ENCODE measurements at regions not wholly inside any gene's neighbourhood (a gene's known extent, or its start where the extent isn't known, plus 50 kb on each side); places are given as distances from the start of the nearest gene placed in this dataset.

DNA sequence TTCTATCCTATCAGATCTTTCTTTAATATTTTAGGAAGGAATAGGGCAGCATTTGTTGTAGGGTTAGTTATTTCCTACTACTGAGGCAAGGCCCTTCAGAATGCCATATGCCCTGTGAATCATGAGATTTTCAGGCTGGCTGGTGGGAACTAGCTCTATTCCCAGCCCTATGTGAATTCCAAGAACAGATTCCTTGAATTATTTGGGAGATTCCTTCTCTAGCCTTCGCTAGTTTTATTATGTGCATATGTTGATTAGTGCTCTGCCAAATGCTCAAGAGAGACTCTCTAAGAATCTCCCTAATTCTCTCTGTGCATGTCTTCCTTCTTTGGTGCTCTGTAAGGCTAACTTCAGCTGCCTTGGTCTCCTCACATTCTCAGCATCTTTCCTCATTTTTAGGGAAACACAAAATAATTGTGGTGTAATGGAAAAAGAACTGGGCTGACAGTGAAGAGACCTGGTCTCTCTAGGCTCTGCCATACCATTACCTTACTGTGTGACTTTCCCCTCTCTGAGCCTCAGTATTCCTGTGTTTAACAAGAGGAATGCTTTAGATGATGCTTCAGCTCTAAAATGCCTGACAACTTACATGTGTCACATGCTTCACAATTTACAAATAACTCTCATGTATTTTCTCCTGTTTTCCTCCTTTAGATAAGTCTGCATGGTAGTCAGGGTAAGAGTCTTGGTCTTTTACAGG, 79.7 kb downstream of the VMA21 start:
- ChIA-PET POLR2A (ENCODE audit: low non-redundant PET) (no interaction called here), CTCF (no interaction called here)
- no peak for TF ChIP-seq EZH2 (IDR thresholded peaks at IDR 0.05; ENCODE audit: borderline replicate concordance, low read depth, low read length, poor library complexity, severe bottlenecking)
- TF ChIP-seq, protein P1, sequence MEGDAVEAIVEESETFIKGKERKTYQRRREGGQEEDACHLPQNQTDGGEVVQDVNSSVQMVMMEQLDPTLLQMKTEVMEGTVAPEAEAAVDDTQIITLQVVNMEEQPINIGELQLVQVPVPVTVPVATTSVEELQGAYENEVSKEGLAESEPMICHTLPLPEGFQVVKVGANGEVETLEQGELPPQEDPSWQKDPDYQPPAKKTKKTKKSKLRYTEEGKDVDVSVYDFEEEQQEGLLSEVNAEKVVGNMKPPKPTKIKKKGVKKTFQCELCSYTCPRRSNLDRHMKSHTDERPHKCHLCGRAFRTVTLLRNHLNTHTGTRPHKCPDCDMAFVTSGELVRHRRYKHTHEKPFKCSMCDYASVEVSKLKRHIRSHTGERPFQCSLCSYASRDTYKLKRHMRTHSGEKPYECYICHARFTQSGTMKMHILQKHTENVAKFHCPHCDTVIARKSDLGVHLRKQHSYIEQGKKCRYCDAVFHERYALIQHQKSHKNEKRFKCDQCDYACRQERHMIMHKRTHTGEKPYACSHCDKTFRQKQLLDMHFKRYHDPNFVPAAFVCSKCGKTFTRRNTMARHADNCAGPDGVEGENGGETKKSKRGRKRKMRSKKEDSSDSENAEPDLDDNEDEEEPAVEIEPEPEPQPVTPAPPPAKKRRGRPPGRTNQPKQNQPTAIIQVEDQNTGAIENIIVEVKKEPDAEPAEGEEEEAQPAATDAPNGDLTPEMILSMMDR (conservative IDR thresholded peaks at IDR 0.05; ENCODE audit: low read depth, low read length): no peak
- H3K27me3 ChIP-seq (replicated peaks; ENCODE audit: insufficient read depth, low read depth, low read length, poor library complexity): no peaks in the 10 kb centered on the region
- no peaks in the 10 kb centered on the region for H3K36me3 ChIP-seq (ENCODE audit: insufficient read depth, low read length, poor library complexity, severe bottlenecking)
- no peak overlapping the region for H3K27ac ChIP-seq (ENCODE audit: low read depth, low read length, poor library complexity, severe bottlenecking)
- intact Hi-C loops (cut with micrococcal nuclease; ENCODE audit: unreplicated experiment): no loop called here
- H3K4me1 ChIP-seq (ENCODE audit: insufficient read depth, low read length, poor library complexity, severe bottlenecking): no peaks in the 10 kb centered on the region
- DNase-seq (ENCODE audit: low spot score): no peak
- no peak overlapping the region for H3K4me3 ChIP-seq (ENCODE audit: low read depth, low read length, poor library complexity, severe bottlenecking)
- H3K9me3 ChIP-seq (ENCODE audit: low read depth, low read length, poor library complexity, severe bottlenecking): no peaks in the 10 kb centered on the region
- BruUV-seq (replicated peaks): no TSS peak

DNA sequence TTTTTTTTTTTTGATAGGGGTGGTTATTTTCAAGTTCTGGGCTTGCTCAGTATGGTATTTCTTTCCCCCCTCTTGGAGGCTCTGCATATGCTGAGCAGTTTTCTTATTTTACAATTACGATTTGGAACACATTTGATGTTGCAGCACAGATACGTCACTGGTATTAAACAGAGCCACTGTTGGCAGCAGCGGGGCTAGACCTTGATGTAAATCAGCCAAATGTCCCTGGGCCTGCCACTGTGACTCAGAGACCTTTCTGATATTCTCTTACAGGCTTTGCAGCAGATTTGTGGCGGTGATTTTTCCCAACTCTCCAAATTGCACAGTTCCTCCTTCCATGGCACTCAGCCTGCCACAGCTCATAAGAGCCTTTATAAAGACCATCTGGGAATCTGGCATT, 81.1 kb downstream of the VMA21 start:
- Histone ChIP-seq H3K27me3 (replicated peaks; ENCODE audit: insufficient read depth, low read depth, low read length, poor library complexity) (no peaks in the 10 kb centered on the region), H3K4me3 (ENCODE audit: low read depth, low read length, poor library complexity, severe bottlenecking) (no peak overlapping the region), H3K27ac (ENCODE audit: low read depth, low read length, poor library complexity, severe bottlenecking) (no peak overlapping the region), H3K36me3 (ENCODE audit: insufficient read depth, low read length, poor library complexity, severe bottlenecking) (no peaks in the 10 kb centered on the region), H3K4me1 (ENCODE audit: insufficient read depth, low read length, poor library complexity, severe bottlenecking) (no peaks in the 10 kb centered on the region), H3K9me3 (ENCODE audit: low read depth, low read length, poor library complexity, severe bottlenecking) (no peaks in the 10 kb centered on the region)
- no TSS peak for BruUV-seq (replicated peaks)
- ChIA-PET POLR2A (ENCODE audit: low non-redundant PET) (no interaction called here), CTCF (no interaction called here)
- TF ChIP-seq, protein P1 (conservative IDR thresholded peaks at IDR 0.05; ENCODE audit: low read depth, low read length): no peak
- no peak for TF ChIP-seq EZH2 (IDR thresholded peaks at IDR 0.05; ENCODE audit: borderline replicate concordance, low read depth, low read length, poor library complexity, severe bottlenecking)
- intact Hi-C loops (cut with micrococcal nuclease; ENCODE audit: unreplicated experiment): no loop called here
- DNase-seq (ENCODE audit: low spot score): no peak

DNA sequence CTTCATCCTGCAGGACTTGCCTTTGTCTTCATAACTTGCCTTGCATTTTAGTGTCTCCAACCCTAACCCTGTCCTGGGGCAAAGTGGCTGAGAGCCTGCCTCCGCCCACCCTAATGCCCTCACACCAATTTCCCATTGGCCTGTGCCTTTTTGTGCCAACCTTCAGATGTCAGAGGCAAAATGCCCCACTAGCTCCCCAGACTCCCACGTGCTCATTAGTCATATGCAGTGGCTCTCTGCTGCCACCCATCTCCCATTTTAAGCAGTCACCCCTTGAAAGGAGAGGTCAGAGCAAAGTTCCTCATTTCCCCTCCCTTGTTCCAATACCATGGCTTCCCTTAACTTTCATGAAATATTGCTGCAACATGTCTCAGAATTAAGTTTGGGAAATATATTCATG, 74.8 kb upstream of the PASD1 start:
- CTCF ChIA-PET: no interaction called here
- BruUV-seq (replicated peaks): no TSS peak
- intact Hi-C loops (cut with micrococcal nuclease; ENCODE audit: unreplicated experiment): no loop called here

More for the DNA sequence above, 74.8 kb upstream of the PASD1 start:
- no peaks in the 10 kb centered on the region for H3K27me3 ChIP-seq (replicated peaks; ENCODE audit: insufficient read depth, low read depth, low read length, poor library complexity)
- POLR2A ChIA-PET (ENCODE audit: low non-redundant PET): no interaction called here
- H3K4me1 ChIP-seq (ENCODE audit: insufficient read depth, low read length, poor library complexity, severe bottlenecking): no peaks in the 10 kb centered on the region
- no peak overlapping the region for H3K4me3 ChIP-seq (ENCODE audit: low read depth, low read length, poor library complexity, severe bottlenecking)
- TF ChIP-seq, protein P1 (conservative IDR thresholded peaks at IDR 0.05; ENCODE audit: low read depth, low read length): peak; percentile 47
- TF ChIP-seq EZH2 (IDR thresholded peaks at IDR 0.05; ENCODE audit: borderline replicate concordance, low read depth, low read length, poor library complexity, severe bottlenecking): no peak
- peak; percentile 27 for DNase-seq (ENCODE audit: low spot score)
- H3K36me3 ChIP-seq (ENCODE audit: insufficient read depth, low read length, poor library complexity, severe bottlenecking): no peaks in the 10 kb centered on the region
- H3K27ac ChIP-seq (ENCODE audit: low read depth, low read length, poor library complexity, severe bottlenecking): no peak overlapping the region
- no peaks in the 10 kb centered on the region for H3K9me3 ChIP-seq (ENCODE audit: low read depth, low read length, poor library complexity, severe bottlenecking)
